CD4-positive, alpha-beta memory T cell (primary cell): ENCODE measurements at regions not wholly inside any gene's neighbourhood (a gene's known extent, or its start where the extent isn't known, plus 50 kb on each side); places are given as distances from the start of the nearest gene placed in this dataset.
"Not testable (repeated sequence)": the region's sequence is repeated elsewhere in the genome, so short reads cannot be mapped to it uniquely, and the experiment has no call there.

ENCODE experiments used
- CTCF ChIA-PET: fragments of 350-600 bp; sonication (Branson Sonifier 250); formaldehyde crosslinking; loops from one replicate; lab custom pipeline; 2021; ENCODE audit warnings: inconsistent platforms; ENCODE audit not compliant: partially characterized antibody; lab: Charles Lee
- POLR2A ChIA-PET: fragments of 350-600 bp; sonication (Branson Sonifier 250); formaldehyde crosslinking; loops from one replicate; lab custom pipeline; 2021; ENCODE audit not compliant: partially characterized antibody; lab: Charles Lee
- DNase-seq, 5 donors: peaks; one replicate each; pipeline versions ENCODE4 v3.0.0 to v3.0.0-alpha.2; 2020 to 2022; ENCODE audit warnings: mixed read lengths in 1 of 5
- H3K27ac ChIP-seq: one replicate; pipeline ENCODE4 v1.7.0; 2013; ENCODE audit warnings: low read depth, low read length
- H3K27me3 ChIP-seq: 2 replicates; pipeline ENCODE4 v1.7.0; 2013; ENCODE audit warnings: mild to moderate bottlenecking, low read length, moderate library complexity; ENCODE audit not compliant: insufficient read depth
- H3K36me3 ChIP-seq: 2 replicates; pipeline ENCODE4 v1.7.0; 2013; ENCODE audit warnings: mild to moderate bottlenecking, low read length, moderate library complexity; ENCODE audit not compliant: insufficient read depth
- H3K4me1 ChIP-seq: 2 replicates; pipeline ENCODE4 v1.7.0; 2013; ENCODE audit warnings: mild to moderate bottlenecking, low read length, moderate library complexity; ENCODE audit not compliant: insufficient read depth
- H3K4me3 ChIP-seq, 2 donors: one replicate each; pipeline ENCODE4 v1.7.0; 2013; ENCODE audit warnings: low read length in 2 of 2, mild to moderate bottlenecking in 1 of 2
- H3K9me3 ChIP-seq, 2 donors: one replicate each; pipeline ENCODE4 v1.7.0; 2013; ENCODE audit warnings: low read length in 2 of 2, control low read depth in 1 of 2; ENCODE audit not compliant: control insufficient read depth in 1 of 2
- H3K27ac Mint-ChIP-seq, 7 donors: one replicate each; pipeline ENCODE4 v1.8.0; 2020 to 2021; ENCODE audit warnings: mixed read lengths in 7 of 7, mild to moderate bottlenecking in 6 of 7, inconsistent platforms in 3 of 7, moderate library complexity in 3 of 7
- H3K27me3 Mint-ChIP-seq, 2 donors: one replicate each; pipeline ENCODE4 v1.8.0; 2020 to 2021; ENCODE audit warnings: mixed read lengths in 2 of 2
- H3K36me3 Mint-ChIP-seq, 2 donors: one replicate each; pipeline ENCODE4 v1.8.0; 2020 to 2021; ENCODE audit warnings: mixed read lengths in 2 of 2, inconsistent platforms in 1 of 2, mild to moderate bottlenecking in 1 of 2
- H3K4me1 Mint-ChIP-seq, 4 donors: one replicate each; pipeline ENCODE4 v1.8.0; 2020 to 2021; ENCODE audit warnings: mixed read lengths in 4 of 4, mild to moderate bottlenecking in 1 of 4
- H3K4me3 Mint-ChIP-seq, 8 donors: one replicate each; pipeline ENCODE4 v1.8.0; 2020 to 2021; ENCODE audit warnings: mixed read lengths in 8 of 8, mild to moderate bottlenecking in 7 of 8, moderate library complexity in 6 of 8, inconsistent platforms in 3 of 8
- H3K9me3 Mint-ChIP-seq, 8 donors: one replicate each; pipeline ENCODE4 v1.8.0; 2020 to 2021; ENCODE audit warnings: mixed read lengths in 8 of 8, mild to moderate bottlenecking in 5 of 8, inconsistent platforms in 3 of 8, moderate library complexity in 1 of 8
- intact Hi-C: fragments of 100-400 bp; cut with micrococcal nuclease; formaldehyde crosslinking; loops from one replicate; pipeline ENCODE4 v1.15.1; 2023

- no peaks in the 10 kb centered on the region for H3K36me3 ChIP-seq
- POLR2A ChIA-PET: no interaction called here
- H3K36me3 Mint-ChIP-seq: no peaks in the 10 kb centered on the region
- H3K4me1 ChIP-seq: no peaks in the 10 kb centered on the region
- CTCF ChIA-PET: no interaction called here
- no peaks in the 10 kb centered on the region for H3K27me3 ChIP-seq
- no peak overlapping the region for H3K27ac Mint-ChIP-seq
- H3K9me3 Mint-ChIP-seq: peaks cover 0 to 10% (median 4%) of the 10 kb centered on the region in 8 donors
- H3K9me3 ChIP-seq: no peaks in the 10 kb centered on the region
- DNase-seq: no peak
- no peak overlapping the region for H3K27ac ChIP-seq
- H3K4me3 Mint-ChIP-seq: no peak overlapping the region
- intact Hi-C loops: no loop called here
- no peaks in the 10 kb centered on the region for H3K4me1 Mint-ChIP-seq
- no peaks in the 10 kb centered on the region for H3K27me3 Mint-ChIP-seq
- H3K4me3 ChIP-seq: no peak overlapping the region
These were observed 1911.5 kb upstream of the AGA start for GRCh38 chr4:179353786-179354185.

- intact Hi-C loops: no loop called here
- no peak overlapping the region for H3K4me3 ChIP-seq
- no peak overlapping the region for H3K27ac ChIP-seq
- DNase-seq: no peak
- Mint-ChIP-seq H3K27me3 (no peaks in the 10 kb centered on the region), H3K27ac (no peak overlapping the region), H3K36me3 (no peaks in the 10 kb centered on the region), H3K4me1 (no peaks in the 10 kb centered on the region), H3K9me3 (peaks cover 2 to 15% (median 5%) of the 10 kb centered on the region in 8 donors), H3K4me3 (no peak overlapping the region)
- ChIA-PET POLR2A (no interaction called here), CTCF (no interaction called here)
- no peaks in the 10 kb centered on the region for H3K9me3 ChIP-seq
- H3K27me3 ChIP-seq: no peaks in the 10 kb centered on the region
- H3K4me1 ChIP-seq: no peaks in the 10 kb centered on the region
- H3K36me3 ChIP-seq: no peaks in the 10 kb centered on the region
These were observed 1919.8 kb upstream of the AGA start for GRCh38 chr4:179361978-179362486.

GRCh38 chr4:179365932-179366331 is 1923.7 kb upstream of the AGA start:
- POLR2A ChIA-PET: not testable (repeated sequence)

GRCh38 chr4:179372242-179372641 is 1930.0 kb upstream of the AGA start:
- DNase-seq: no peak
- H3K27ac Mint-ChIP-seq: no peak overlapping the region

More at GRCh38 chr4:179365932-179366331, 1923.7 kb upstream of the AGA start:
- H3K27me3 ChIP-seq, H3K9me3 ChIP-seq, H3K27ac Mint-ChIP-seq, H3K4me1 Mint-ChIP-seq, H3K4me1 ChIP-seq, H3K27ac ChIP-seq, H3K9me3 Mint-ChIP-seq, intact Hi-C loops, H3K27me3 Mint-ChIP-seq, H3K4me3 ChIP-seq, CTCF ChIA-PET, DNase-seq, H3K36me3 ChIP-seq, H3K4me3 Mint-ChIP-seq, H3K36me3 Mint-ChIP-seq: not testable (repeated sequence)

GRCh38 chr4:179372746-179373145 is 1930.5 kb upstream of the AGA start:
- no peaks in the 10 kb centered on the region for H3K27me3 ChIP-seq
- no peaks in the 10 kb centered on the region for H3K9me3 ChIP-seq
- H3K27me3 Mint-ChIP-seq: no peaks in the 10 kb centered on the region
- POLR2A ChIA-PET: no interaction called here
- intact Hi-C loops: no loop called here
- H3K36me3 ChIP-seq: no peaks in the 10 kb centered on the region
- no peak overlapping the region for H3K4me3 ChIP-seq
- no peak for DNase-seq
- peaks cover 0 to 13% (median 4%) of the 10 kb centered on the region in 8 donors for H3K9me3 Mint-ChIP-seq
- CTCF ChIA-PET: no interaction called here
- no peaks in the 10 kb centered on the region for H3K4me1 ChIP-seq
- H3K36me3 Mint-ChIP-seq: no peaks in the 10 kb centered on the region
- H3K4me3 Mint-ChIP-seq: no peak overlapping the region
- no peak overlapping the region for H3K27ac Mint-ChIP-seq
- H3K4me1 Mint-ChIP-seq: no peaks in the 10 kb centered on the region
- no peak overlapping the region for H3K27ac ChIP-seq

More at GRCh38 chr4:179372242-179372641, 1930.0 kb upstream of the AGA start:
- no peaks in the 10 kb centered on the region for H3K4me1 Mint-ChIP-seq
- Histone ChIP-seq H3K36me3 (no peaks in the 10 kb centered on the region), H3K27me3 (no peaks in the 10 kb centered on the region), H3K4me1 (no peaks in the 10 kb centered on the region), H3K9me3 (no peaks in the 10 kb centered on the region), H3K27ac (no peak overlapping the region), H3K4me3 (no peak overlapping the region)
- CTCF ChIA-PET: no interaction called here
- no peaks in the 10 kb centered on the region for H3K27me3 Mint-ChIP-seq
- H3K36me3 Mint-ChIP-seq: no peaks in the 10 kb centered on the region
- POLR2A ChIA-PET: no interaction called here
- intact Hi-C loops: no loop called here
- no peak overlapping the region for H3K4me3 Mint-ChIP-seq
- H3K9me3 Mint-ChIP-seq: peaks cover 0 to 13% (median 4%) of the 10 kb centered on the region in 8 donors

GRCh38 chr4:179378847-179379246 is 1936.6 kb upstream of the AGA start:
- intact Hi-C loops, POLR2A ChIA-PET, H3K27me3 ChIP-seq: not testable (repeated sequence)

GRCh38 chr4:179392787-179393186 is 1950.5 kb upstream of the AGA start:
- H3K36me3 Mint-ChIP-seq: no peaks in the 10 kb centered on the region
- H3K4me3 ChIP-seq: no peak overlapping the region
- no peaks in the 10 kb centered on the region for H3K36me3 ChIP-seq
- no peaks in the 10 kb centered on the region for H3K27me3 Mint-ChIP-seq
- H3K4me3 Mint-ChIP-seq: no peak overlapping the region
- CTCF ChIA-PET: no interaction called here
- no peak overlapping the region for H3K27ac ChIP-seq
- no peaks in the 10 kb centered on the region for H3K4me1 ChIP-seq
- no peaks in the 10 kb centered on the region for H3K9me3 ChIP-seq
- POLR2A ChIA-PET: no interaction called here
- peaks cover 0 to 13% (median 7%) of the 10 kb centered on the region in 8 donors for H3K9me3 Mint-ChIP-seq
- no peak for DNase-seq
- H3K27me3 ChIP-seq: no peaks in the 10 kb centered on the region
- H3K4me1 Mint-ChIP-seq: no peaks in the 10 kb centered on the region
- H3K27ac Mint-ChIP-seq: no peak overlapping the region
- intact Hi-C loops: no loop called here

More at GRCh38 chr4:179378847-179379246, 1936.6 kb upstream of the AGA start:
- H3K4me3 Mint-ChIP-seq, H3K27me3 Mint-ChIP-seq, H3K9me3 ChIP-seq, DNase-seq, CTCF ChIA-PET, H3K36me3 ChIP-seq, H3K9me3 Mint-ChIP-seq, H3K4me1 Mint-ChIP-seq, H3K27ac Mint-ChIP-seq, H3K36me3 Mint-ChIP-seq, H3K27ac ChIP-seq, H3K4me1 ChIP-seq, H3K4me3 ChIP-seq: not testable (repeated sequence)

GRCh38 chr4:179398414-179398813 is 1956.2 kb upstream of the AGA start:
- no peaks in the 10 kb centered on the region for H3K4me1 ChIP-seq
- peaks cover 0 to 17% (median 6%) of the 10 kb centered on the region in 8 donors for H3K9me3 Mint-ChIP-seq
- intact Hi-C loops: no loop called here
- no peaks in the 10 kb centered on the region for H3K4me1 Mint-ChIP-seq
- no peaks in the 10 kb centered on the region for H3K9me3 ChIP-seq
- POLR2A ChIA-PET: no interaction called here
- DNase-seq: no peak
- CTCF ChIA-PET: no interaction called here
- H3K36me3 ChIP-seq: no peaks in the 10 kb centered on the region
- H3K4me3 ChIP-seq: no peak overlapping the region
- H3K4me3 Mint-ChIP-seq: no peak overlapping the region
- no peaks in the 10 kb centered on the region for H3K36me3 Mint-ChIP-seq
- no peak overlapping the region for H3K27ac ChIP-seq
- no peaks in the 10 kb centered on the region for H3K27me3 Mint-ChIP-seq
- H3K27ac Mint-ChIP-seq: peak overlapping the region in 1 of 7 donors; percentile 2
- H3K27me3 ChIP-seq: no peaks in the 10 kb centered on the region
